Stomach (tissue), 8 donors: ENCODE measurements at regions not wholly inside any gene's neighbourhood (a gene's known extent, or its start where the extent isn't known, plus 50 kb on each side); places are given as distances from the start of the nearest gene placed in this dataset.

Source experiments
- DNase-seq, 2 donors: peaks; one replicate each; pipeline versions ENCODE4 v3.0.0 to v3.0.0-alpha.2; 2013 to 2019
- H3K27ac ChIP-seq, 5 donors: fragments of 200-600 bp in 4 of 5; sonication (generic) in 4 of 5; one replicate each; pipeline ENCODE4 v1.5.1; 2013 to 2019; ENCODE audit warnings: mild to moderate bottlenecking in 1 of 5, moderate library complexity in 1 of 5
- H3K27me3 ChIP-seq, 3 donors: fragments of 200-600 bp; sonication (generic); one replicate each; pipeline ENCODE4 v1.5.1; 2017 to 2019; ENCODE audit warnings: mixed run types in 1 of 3
- H3K36me3 ChIP-seq, 4 donors: fragments of 200-600 bp; sonication (generic); 1 replicate in 3 of 4; 2 replicates in 1 of 4; pipeline ENCODE4 v1.5.1; 2016 to 2019
- H3K4me1 ChIP-seq, 4 donors: fragments of 200-600 bp; sonication (generic); one replicate each; pipeline ENCODE4 v1.5.1; 2016 to 2019
- H3K4me3 ChIP-seq, 4 donors: fragments of 200-600 bp; sonication (generic) in 3 of 4; one replicate each; pipeline ENCODE4 v1.5.1; 2016 to 2019; ENCODE audit warnings: mild to moderate bottlenecking in 1 of 4
- H3K9me3 ChIP-seq, 4 donors: fragments of 200-600 bp; sonication (generic); one replicate each; pipeline ENCODE4 v1.5.1; 2016 to 2019
- CTCF ChIP-seq, 7 experiments: fragments of 450-650 bp in 4 of 7; fragments of 200-600 bp in 3 of 7; sonication (generic) in 3 of 7; IDR thresholded peaks; one replicate each; pipeline ENCODE4 v1.5.1; 2016 to 2019; ENCODE audit warnings: antibody characterized with exemption in 7 of 7, control low read depth in 2 of 7, mild to moderate bottlenecking in 1 of 7
- EP300 ChIP-seq: sonication (generic); formaldehyde crosslinking; IDR thresholded peaks from one replicate; pipeline ENCODE4 v1.6.1; 2017; ENCODE audit warnings: antibody characterized with exemption
- POLR2A ChIP-seq, 4 donors: fragments of 450-650 bp; IDR thresholded peaks; one replicate each; pipeline ENCODE4 v1.6.1; 2016; ENCODE audit warnings: antibody characterized with exemption in 4 of 4, control low read depth in 2 of 4, mild to moderate bottlenecking in 1 of 4, moderate library complexity in 1 of 4
- POLR2AphosphoS5 ChIP-seq, 3 donors: sonication (generic); formaldehyde crosslinking; IDR thresholded peaks; one replicate each; pipeline ENCODE4 v1.6.1; 2016; ENCODE audit warnings: antibody characterized with exemption in 3 of 3
- WGBS, 5 donors: extraction: QIAGEN DNeasy Blood & Tissue Kit in 3 of 5; methylation state at CpG; one replicate each; pipeline versions ENCODE4 v1.1.5 to v1.1.7; 2013 to 2018; 5-methylcytosine and 5-hydroxymethylcytosine counted together
- intact Hi-C: fragments of 100-400 bp; cut with DNase I; formaldehyde crosslinking; loops from one replicate; pipeline ENCODE4 v1.15.1; 2023; ENCODE audit warnings: low total_unique reads
- donor health status: healthy with polysubstance abuse.
- donor health status: Bipolar disorder and iron deficiency.
- donor health status: healthy.

- TF ChIP-seq EP300 (no peak), POLR2A (IDR thresholded peaks at IDR 0.05) (no peak), POLR2AphosphoS5 (IDR thresholded peaks at IDR 0.05) (no peak)
- Histone ChIP-seq H3K27ac (no peak overlapping the region), H3K9me3 (no peaks in the 10 kb centered on the region), H3K4me3 (no peak overlapping the region), H3K36me3 (no peaks in the 10 kb centered on the region), H3K4me1 (no peaks in the 10 kb centered on the region), H3K27me3 (no peaks in the 10 kb centered on the region)
- intact Hi-C loops, result no loop called here
- peak in 1 of 2 donors; percentile 5 for DNase-seq
- WGBS, 5 donors, result 61 to 72% (median 65%) methylated on average over 3 of the region's 3 CpGs
Observed at GRCh38 chr13:90798381-90798780, 549.1 kb upstream of the MIR17HG start.

GRCh38 chr13:90800082-90800746, 547.3 kb upstream of the MIR17HG start:
- intact Hi-C loops, result no loop called here
- TF ChIP-seq CTCF (IDR thresholded peaks at IDR 0.05) (no peak), POLR2A (IDR thresholded peaks at IDR 0.05) (no peak), EP300 (no peak), POLR2AphosphoS5 (IDR thresholded peaks at IDR 0.05) (no peak)
- Histone ChIP-seq H3K27me3 (no peaks in the 10 kb centered on the region), H3K4me3 (no peak overlapping the region), H3K27ac (no peak overlapping the region), H3K36me3 (no peaks in the 10 kb centered on the region), H3K9me3 (no peaks in the 10 kb centered on the region), H3K4me1 (no peaks in the 10 kb centered on the region)
- peak in 1 of 2 donors; percentile 74 for DNase-seq
- 23 to 56% (median 38%) methylated on average over 3 of the region's 3 CpGs for WGBS, 5 donors

GRCh38 chr13:90801621-90802020, 545.9 kb upstream of the MIR17HG start:
- no peak for DNase-seq
- no peak for TF ChIP-seq POLR2AphosphoS5 (IDR thresholded peaks at IDR 0.05)
- no peak for TF ChIP-seq EP300
- no peak for TF ChIP-seq CTCF (IDR thresholded peaks at IDR 0.05)
- no peak for TF ChIP-seq POLR2A (IDR thresholded peaks at IDR 0.05)
- Histone ChIP-seq H3K36me3 (no peaks in the 10 kb centered on the region), H3K4me1 (no peaks in the 10 kb centered on the region), H3K27me3 (no peaks in the 10 kb centered on the region), H3K9me3 (no peaks in the 10 kb centered on the region), H3K27ac (no peak overlapping the region), H3K4me3 (no peak overlapping the region)
- WGBS, 5 donors, result 62 to 78% (median 68%) methylated on average over 7 of the region's 7 CpGs
- intact Hi-C loops, result no loop called here

- TF ChIP-seq POLR2A (IDR thresholded peaks at IDR 0.05), result no peak
- no peak for TF ChIP-seq POLR2AphosphoS5 (IDR thresholded peaks at IDR 0.05)
- TF ChIP-seq CTCF (IDR thresholded peaks at IDR 0.05), result no peak
- TF ChIP-seq EP300, result no peak
- Histone ChIP-seq H3K9me3 (no peaks in the 10 kb centered on the region), H3K4me3 (no peak overlapping the region), H3K27ac (no peak overlapping the region), H3K36me3 (no peaks in the 10 kb centered on the region), H3K27me3 (no peaks in the 10 kb centered on the region), H3K4me1 (no peaks in the 10 kb centered on the region)
- DNase-seq, result no peak
- intact Hi-C loops, result no loop called here
- 41 to 66% (median 58%) methylated on average over 2 of the region's 2 CpGs for WGBS, 5 donors
Observed at GRCh38 chr13:90803210-90803609, 544.3 kb upstream of the MIR17HG start.

- Histone ChIP-seq H3K4me3 (no peak overlapping the region), H3K27ac (no peak overlapping the region), H3K27me3 (no peaks in the 10 kb centered on the region), H3K36me3 (no peaks in the 10 kb centered on the region), H3K9me3 (no peaks in the 10 kb centered on the region), H3K4me1 (no peaks in the 10 kb centered on the region)
- peak in 1 of 2 donors; percentile 16 for DNase-seq
- 79 to 96% (median 91%) methylated on average over 1 of the region's 1 CpG for WGBS, 5 donors
- no peak for TF ChIP-seq POLR2AphosphoS5 (IDR thresholded peaks at IDR 0.05)
- TF ChIP-seq POLR2A (IDR thresholded peaks at IDR 0.05), result no peak
- intact Hi-C loops, result no loop called here
Observed at GRCh38 chr13:90806016-90806615, 541.4 kb upstream of the MIR17HG start.
